ENCODE measurements at regions not wholly inside any gene's neighbourhood (a gene's known extent, or its start where the extent isn't known, plus 50 kb on each side); places are given as distances from the start of the nearest gene placed in this dataset.

GRCh38 chr2:176976736-176977685, 235.6 kb upstream of the HNRNPA3 start:
- no peak overlapping the region for H3K4me3 ChIP-seq (ENCODE audit: low read length in 2 of 2)
- H3K4me1 ChIP-seq (ENCODE audit: control insufficient read depth in 2 of 2, insufficient read depth in 2 of 2, low read length in 2 of 2), result peaks cover 0 to 2% of the 10 kb centered on the region in 2 donors
- H3K27me3 ChIP-seq (ENCODE audit: control insufficient read depth in 2 of 2, insufficient read depth in 2 of 2, low read length in 2 of 2), result peaks cover 0 to 3% of the 10 kb centered on the region in 2 donors
- no peaks in the 10 kb centered on the region for H3K36me3 ChIP-seq (ENCODE audit: control insufficient read depth in 2 of 2, insufficient read depth in 2 of 2, low read length in 2 of 2)
- no peak overlapping the region for H3K27ac ChIP-seq (ENCODE audit: low read depth in 2 of 2, low read length in 2 of 2)
- no peaks in the 10 kb centered on the region for H3K9me3 ChIP-seq (ENCODE audit: control insufficient read depth in 2 of 2, low read length in 2 of 2)
- no peak overlapping the region for H3K9ac ChIP-seq (ENCODE audit: low read depth in 1 of 2, low read length in 2 of 2)

DNA sequence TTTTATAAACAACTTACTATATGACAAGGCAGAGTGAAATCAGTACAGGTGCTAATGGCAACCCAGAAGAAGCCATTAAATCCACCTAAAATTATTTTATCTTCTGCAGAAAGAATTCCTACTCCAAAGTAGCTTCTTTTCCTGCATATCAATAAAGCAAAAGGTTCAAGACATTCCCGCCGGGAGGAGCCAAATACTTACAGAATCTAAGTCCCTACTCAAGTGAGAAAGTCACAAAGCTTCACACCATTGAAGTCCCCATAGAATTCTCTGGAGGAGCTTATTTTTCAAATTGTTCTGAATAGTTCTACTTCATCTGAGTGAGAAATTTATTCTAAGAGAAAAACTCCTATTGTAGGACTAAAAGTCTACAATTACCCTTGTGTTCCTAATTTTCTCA, 233.7 kb upstream of the HNRNPA3 start:
- H3K27ac ChIP-seq (ENCODE audit: low read depth in 2 of 2, low read length in 2 of 2), result no peak overlapping the region
- H3K36me3 ChIP-seq (ENCODE audit: control insufficient read depth in 2 of 2, insufficient read depth in 2 of 2, low read length in 2 of 2), result no peaks in the 10 kb centered on the region
- no peaks in the 10 kb centered on the region for H3K9me3 ChIP-seq (ENCODE audit: control insufficient read depth in 2 of 2, low read length in 2 of 2)
- peaks cover 0 to 2% of the 10 kb centered on the region in 2 donors for H3K4me1 ChIP-seq (ENCODE audit: control insufficient read depth in 2 of 2, insufficient read depth in 2 of 2, low read length in 2 of 2)
- no peaks in the 10 kb centered on the region for H3K27me3 ChIP-seq (ENCODE audit: control insufficient read depth in 2 of 2, insufficient read depth in 2 of 2, low read length in 2 of 2)
- H3K4me3 ChIP-seq (ENCODE audit: low read length in 2 of 2), result no peak overlapping the region
- H3K9ac ChIP-seq (ENCODE audit: low read depth in 1 of 2, low read length in 2 of 2), result no peak overlapping the region

GRCh38 chr2:176979981-176980710, 232.4 kb upstream of the HNRNPA3 start:
- Histone ChIP-seq H3K27ac (ENCODE audit: low read depth in 2 of 2, low read length in 2 of 2) (no peak overlapping the region), H3K9ac (ENCODE audit: low read depth in 1 of 2, low read length in 2 of 2) (no peak overlapping the region), H3K4me1 (ENCODE audit: control insufficient read depth in 2 of 2, insufficient read depth in 2 of 2, low read length in 2 of 2) (peaks cover 0 to 2% of the 10 kb centered on the region in 2 donors), H3K36me3 (ENCODE audit: control insufficient read depth in 2 of 2, insufficient read depth in 2 of 2, low read length in 2 of 2) (no peaks in the 10 kb centered on the region), H3K9me3 (ENCODE audit: control insufficient read depth in 2 of 2, low read length in 2 of 2) (no peaks in the 10 kb centered on the region), H3K27me3 (ENCODE audit: control insufficient read depth in 2 of 2, insufficient read depth in 2 of 2, low read length in 2 of 2) (no peaks in the 10 kb centered on the region), H3K4me3 (ENCODE audit: low read length in 2 of 2) (no peak overlapping the region)

GRCh38 chr2:176984987-176985386, 227.6 kb upstream of the HNRNPA3 start:
- Histone ChIP-seq H3K4me1 (ENCODE audit: control insufficient read depth in 2 of 2, insufficient read depth in 2 of 2, low read length in 2 of 2) (no peaks in the 10 kb centered on the region), H3K9me3 (ENCODE audit: control insufficient read depth in 2 of 2, low read length in 2 of 2) (no peaks in the 10 kb centered on the region), H3K27ac (ENCODE audit: low read depth in 2 of 2, low read length in 2 of 2) (no peak overlapping the region), H3K36me3 (ENCODE audit: control insufficient read depth in 2 of 2, insufficient read depth in 2 of 2, low read length in 2 of 2) (no peaks in the 10 kb centered on the region), H3K27me3 (ENCODE audit: control insufficient read depth in 2 of 2, insufficient read depth in 2 of 2, low read length in 2 of 2) (no peaks in the 10 kb centered on the region), H3K4me3 (ENCODE audit: low read length in 2 of 2) (no peak overlapping the region), H3K9ac (ENCODE audit: low read depth in 1 of 2, low read length in 2 of 2) (no peak overlapping the region)

DNA sequence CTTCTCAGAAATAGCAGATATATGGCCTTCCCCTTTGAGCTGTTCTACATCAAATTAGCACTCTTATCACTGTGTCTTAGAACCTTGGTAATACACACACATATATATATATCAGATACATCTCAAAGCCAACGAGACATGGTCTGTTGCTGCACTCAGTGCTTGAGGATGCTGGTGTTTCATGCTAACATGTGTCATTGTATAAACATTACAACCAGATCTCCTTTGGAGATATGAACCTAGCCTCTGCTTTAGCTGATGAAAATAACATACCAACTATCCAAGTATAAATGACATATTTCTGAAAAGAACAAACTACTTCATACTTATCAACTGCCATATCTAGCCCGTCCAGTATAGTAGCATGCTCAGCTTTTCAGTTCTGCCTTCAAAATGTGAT, 226.7 kb upstream of the HNRNPA3 start:
- Histone ChIP-seq H3K9ac (ENCODE audit: low read depth in 1 of 2, low read length in 2 of 2) (no peak overlapping the region), H3K4me1 (ENCODE audit: control insufficient read depth in 2 of 2, insufficient read depth in 2 of 2, low read length in 2 of 2) (no peaks in the 10 kb centered on the region), H3K27me3 (ENCODE audit: control insufficient read depth in 2 of 2, insufficient read depth in 2 of 2, low read length in 2 of 2) (no peaks in the 10 kb centered on the region), H3K9me3 (ENCODE audit: control insufficient read depth in 2 of 2, low read length in 2 of 2) (no peaks in the 10 kb centered on the region), H3K4me3 (ENCODE audit: low read length in 2 of 2) (no peak overlapping the region), H3K36me3 (ENCODE audit: control insufficient read depth in 2 of 2, insufficient read depth in 2 of 2, low read length in 2 of 2) (no peaks in the 10 kb centered on the region), H3K27ac (ENCODE audit: low read depth in 2 of 2, low read length in 2 of 2) (no peak overlapping the region)

GRCh38 chr2:176986487-176986886, 226.1 kb upstream of the HNRNPA3 start:
- Histone ChIP-seq H3K4me3 (ENCODE audit: low read length in 2 of 2) (no peak overlapping the region), H3K27me3 (ENCODE audit: control insufficient read depth in 2 of 2, insufficient read depth in 2 of 2, low read length in 2 of 2) (no peaks in the 10 kb centered on the region), H3K4me1 (ENCODE audit: control insufficient read depth in 2 of 2, insufficient read depth in 2 of 2, low read length in 2 of 2) (no peaks in the 10 kb centered on the region), H3K9me3 (ENCODE audit: control insufficient read depth in 2 of 2, low read length in 2 of 2) (no peaks in the 10 kb centered on the region), H3K27ac (ENCODE audit: low read depth in 2 of 2, low read length in 2 of 2) (no peak overlapping the region), H3K36me3 (ENCODE audit: control insufficient read depth in 2 of 2, insufficient read depth in 2 of 2, low read length in 2 of 2) (no peaks in the 10 kb centered on the region), H3K9ac (ENCODE audit: low read depth in 1 of 2, low read length in 2 of 2) (no peak overlapping the region)

GRCh38 chr2:176991411-176991810, 221.2 kb upstream of the HNRNPA3 start:
- Histone ChIP-seq H3K27ac (ENCODE audit: low read depth in 2 of 2, low read length in 2 of 2) (no peak overlapping the region), H3K4me1 (ENCODE audit: control insufficient read depth in 2 of 2, insufficient read depth in 2 of 2, low read length in 2 of 2) (no peaks in the 10 kb centered on the region), H3K4me3 (ENCODE audit: low read length in 2 of 2) (no peak overlapping the region), H3K36me3 (ENCODE audit: control insufficient read depth in 2 of 2, insufficient read depth in 2 of 2, low read length in 2 of 2) (no peaks in the 10 kb centered on the region), H3K9me3 (ENCODE audit: control insufficient read depth in 2 of 2, low read length in 2 of 2) (no peaks in the 10 kb centered on the region), H3K27me3 (ENCODE audit: control insufficient read depth in 2 of 2, insufficient read depth in 2 of 2, low read length in 2 of 2) (no peaks in the 10 kb centered on the region), H3K9ac (ENCODE audit: low read depth in 1 of 2, low read length in 2 of 2) (no peak overlapping the region)

DNA sequence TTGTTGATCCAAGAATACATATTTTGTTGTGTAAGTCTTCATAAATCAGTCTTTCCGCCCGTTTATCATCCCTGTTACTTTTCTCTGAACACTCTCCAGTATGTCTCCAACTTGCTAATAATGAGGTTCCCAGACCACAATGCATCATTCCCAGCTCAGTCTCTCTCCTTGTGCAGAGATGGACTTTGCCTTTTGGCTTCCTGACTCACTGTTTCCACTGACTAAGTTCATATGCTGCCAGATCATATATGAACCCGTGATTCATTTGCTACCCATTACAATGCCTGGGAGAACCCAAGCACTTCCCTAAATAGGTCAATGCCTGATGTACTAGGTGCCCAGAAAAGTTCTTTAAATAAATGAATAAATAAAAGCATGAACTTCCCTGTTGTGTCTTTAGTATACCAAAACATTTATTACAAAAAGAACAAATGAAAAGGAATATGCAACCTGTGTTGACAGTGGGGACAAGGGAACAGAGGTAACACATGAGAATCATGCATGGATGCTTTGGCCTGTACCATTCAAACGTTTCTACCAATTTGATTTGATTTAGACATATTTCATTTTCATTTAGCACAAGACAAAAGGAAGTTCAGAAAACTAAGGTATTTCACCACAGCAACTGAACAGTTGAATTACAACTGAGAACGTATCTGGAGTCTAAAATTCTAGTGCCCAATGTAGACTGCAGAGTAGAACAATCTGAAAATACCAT, 215.4 kb upstream of the HNRNPA3 start:
- H3K9me3 ChIP-seq (ENCODE audit: control insufficient read depth in 2 of 2, low read length in 2 of 2), result no peaks in the 10 kb centered on the region
- H3K27me3 ChIP-seq (ENCODE audit: control insufficient read depth in 2 of 2, insufficient read depth in 2 of 2, low read length in 2 of 2), result no peaks in the 10 kb centered on the region
- H3K4me1 ChIP-seq (ENCODE audit: control insufficient read depth in 2 of 2, insufficient read depth in 2 of 2, low read length in 2 of 2), result peaks cover 0 to 9% of the 10 kb centered on the region in 2 donors
- H3K4me3 ChIP-seq (ENCODE audit: low read length in 2 of 2), result no peak overlapping the region
- no peaks in the 10 kb centered on the region for H3K36me3 ChIP-seq (ENCODE audit: control insufficient read depth in 2 of 2, insufficient read depth in 2 of 2, low read length in 2 of 2)
- H3K27ac ChIP-seq (ENCODE audit: low read depth in 2 of 2, low read length in 2 of 2), result no peak overlapping the region
- H3K9ac ChIP-seq (ENCODE audit: low read depth in 1 of 2, low read length in 2 of 2), result no peak overlapping the region

DNA sequence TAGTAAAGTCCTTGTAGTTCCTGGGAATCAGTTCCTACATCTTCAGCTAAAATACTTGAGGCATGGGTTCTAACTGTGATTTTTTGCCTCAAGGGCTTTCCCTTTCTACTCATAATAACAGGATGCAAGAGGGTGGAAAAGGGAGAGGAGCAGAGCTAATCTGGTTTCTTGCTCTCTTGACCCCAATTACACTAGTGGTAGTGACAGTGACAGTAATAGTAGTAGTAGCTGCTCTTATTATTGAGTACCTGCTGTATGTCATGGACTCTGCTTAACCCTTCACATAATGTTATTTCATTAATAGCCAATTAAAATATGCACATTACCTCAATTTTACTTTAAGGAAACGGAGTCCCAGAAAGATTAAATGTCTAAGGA, 214.8 kb upstream of the HNRNPA3 start:
- Histone ChIP-seq H3K36me3 (ENCODE audit: control insufficient read depth in 2 of 2, insufficient read depth in 2 of 2, low read length in 2 of 2) (no peaks in the 10 kb centered on the region), H3K4me3 (ENCODE audit: low read length in 2 of 2) (no peak overlapping the region), H3K9ac (ENCODE audit: low read depth in 1 of 2, low read length in 2 of 2) (no peak overlapping the region), H3K27ac (ENCODE audit: low read depth in 2 of 2, low read length in 2 of 2) (no peak overlapping the region), H3K9me3 (ENCODE audit: control insufficient read depth in 2 of 2, low read length in 2 of 2) (no peaks in the 10 kb centered on the region), H3K27me3 (ENCODE audit: control insufficient read depth in 2 of 2, insufficient read depth in 2 of 2, low read length in 2 of 2) (no peaks in the 10 kb centered on the region), H3K4me1 (ENCODE audit: control insufficient read depth in 2 of 2, insufficient read depth in 2 of 2, low read length in 2 of 2) (peaks cover 0 to 9% of the 10 kb centered on the region in 2 donors)

- no peak overlapping the region for H3K4me3 ChIP-seq (ENCODE audit: low read length in 2 of 2)
- no peak overlapping the region for H3K27ac ChIP-seq (ENCODE audit: low read depth in 2 of 2, low read length in 2 of 2)
- H3K9ac ChIP-seq (ENCODE audit: low read depth in 1 of 2, low read length in 2 of 2), result no peak overlapping the region
- no peaks in the 10 kb centered on the region for H3K9me3 ChIP-seq (ENCODE audit: control insufficient read depth in 2 of 2, low read length in 2 of 2)
- H3K4me1 ChIP-seq (ENCODE audit: control insufficient read depth in 2 of 2, insufficient read depth in 2 of 2, low read length in 2 of 2), result peaks cover 0 to 9% of the 10 kb centered on the region in 2 donors
- no peaks in the 10 kb centered on the region for H3K27me3 ChIP-seq (ENCODE audit: control insufficient read depth in 2 of 2, insufficient read depth in 2 of 2, low read length in 2 of 2)
- H3K36me3 ChIP-seq (ENCODE audit: control insufficient read depth in 2 of 2, insufficient read depth in 2 of 2, low read length in 2 of 2), result no peaks in the 10 kb centered on the region
Measured at GRCh38 chr2:176999301-176999700, 213.3 kb upstream of the HNRNPA3 start.
